Gastrocnemius medialis (tissue), 4 donors: ENCODE measurements at regions not wholly inside any gene's neighbourhood (a gene's known extent, or its start where the extent isn't known, plus 50 kb on each side); places are given as distances from the start of the nearest gene placed in this dataset.

Experiments used
- CTCF ChIP-seq, 5 experiments: fragments of 450-650 bp in 3 of 5; fragments of 200-600 bp in 2 of 5; sonication (generic) in 2 of 5; IDR thresholded peaks in 4 of 5; conservative IDR thresholded peaks in 1 of 5; 1 replicate in 4 of 5; 2 replicates in 1 of 5; pipeline ENCODE4 v1.5.1; 2016 to 2019; ENCODE audit warnings: antibody characterized with exemption in 5 of 5, mild to moderate bottlenecking in 3 of 5, moderate library complexity in 3 of 5
- POLR2A ChIP-seq, 2 donors: fragments of 450-650 bp; IDR thresholded peaks; one replicate each; pipeline ENCODE4 v1.6.1; 2017; ENCODE audit warnings: antibody characterized with exemption in 2 of 2, mild to moderate bottlenecking in 2 of 2, moderate library complexity in 2 of 2

GRCh38 chr6:48735846-48736245 lies 624.8 kb upstream of the PTCHD4 start:
- no peak for TF ChIP-seq POLR2A (IDR thresholded peaks at IDR 0.05)
- TF ChIP-seq CTCF (IDR thresholded peaks at IDR 0.05 in 4 of 5, conservative IDR thresholded peaks at IDR 0.05 in 1 of 5) = no peak
